Upper lobe of right lung (tissue), 1 donor: ENCODE measurements at regions not wholly inside any gene's neighbourhood (a gene's known extent, or its start where the extent isn't known, plus 50 kb on each side); places are given as distances from the start of the nearest gene placed in this dataset.

Experiments
- ATAC-seq: fragments of 200-7000 bp; cut with Tn5 transposase; one replicate; pipeline ENCODE4 v1.9.1; 2020; ENCODE audit warnings: mild to moderate bottlenecking, moderate library complexity
- DNase-seq: peaks from one replicate; pipeline ENCODE4 v3.0.0-alpha.2; 2020
- H3K27ac ChIP-seq: fragments of 200-600 bp; one replicate; pipeline ENCODE4 v1.8.0; 2022
- H3K27me3 ChIP-seq: fragments of 200-600 bp; one replicate; pipeline ENCODE4 v1.8.0; 2022; ENCODE audit warnings: mild to moderate bottlenecking
- H3K36me3 ChIP-seq: fragments of 200-600 bp; one replicate; pipeline ENCODE4 v1.8.0; 2022
- H3K4me1 ChIP-seq: fragments of 200-600 bp; one replicate; pipeline ENCODE4 v1.8.0; 2022
- H3K4me3 ChIP-seq: fragments of 200-600 bp; one replicate; pipeline ENCODE4 v1.8.0; 2022; ENCODE audit warnings: mild to moderate bottlenecking
- H3K9me3 ChIP-seq: fragments of 200-600 bp; one replicate; pipeline ENCODE4 v1.8.0; 2022
- CTCF ChIP-seq: fragments of 200-600 bp; IDR thresholded peaks from one replicate; pipeline ENCODE4 v1.8.0; 2022; ENCODE audit warnings: antibody characterized with exemption
- intact Hi-C: fragments of 100-400 bp; cut with DNase I; formaldehyde crosslinking; loops from one replicate; pipeline ENCODE4 v1.11.0; 2022
- donor health status: DM: no; HTN: yes; CAD: no; lungs with severe emphysema.

GRCh38 chr3:94737116-94737515 lies 674.3 kb downstream of the NSUN3 start:
- DNase-seq (no peak), ATAC-seq (no peak)
- Histone ChIP-seq H3K36me3 (no peaks in the 10 kb centered on the region), H3K4me3 (no peak overlapping the region), H3K9me3 (no peaks in the 10 kb centered on the region), H3K27ac (no peak overlapping the region), H3K4me1 (no peaks in the 10 kb centered on the region), H3K27me3 (no peaks in the 10 kb centered on the region)
- TF ChIP-seq CTCF = no peak
- intact Hi-C loops = no loop called here

GRCh38 chr3:94739420-94739819 lies 676.6 kb downstream of the NSUN3 start:
- intact Hi-C loops = no loop called here
- Histone ChIP-seq H3K27ac (no peak overlapping the region), H3K36me3 (no peaks in the 10 kb centered on the region), H3K27me3 (no peaks in the 10 kb centered on the region), H3K9me3 (no peaks in the 10 kb centered on the region), H3K4me1 (no peaks in the 10 kb centered on the region), H3K4me3 (no peak overlapping the region)
- no peak for TF ChIP-seq CTCF
- ATAC-seq = no peak
- no peak for DNase-seq

GRCh38 chr3:94758751-94759150 lies 695.9 kb downstream of the NSUN3 start:
- ATAC-seq = no peak
- no peaks in the 10 kb centered on the region for H3K4me1 ChIP-seq
- intact Hi-C loops = no loop called here
- H3K27ac ChIP-seq = no peak overlapping the region
- H3K4me3 ChIP-seq = no peak overlapping the region
- DNase-seq = no peak
- no peaks in the 10 kb centered on the region for H3K27me3 ChIP-seq
- H3K9me3 ChIP-seq = no peaks in the 10 kb centered on the region
- TF ChIP-seq CTCF = no peak
- no peaks in the 10 kb centered on the region for H3K36me3 ChIP-seq

- no peaks in the 10 kb centered on the region for H3K4me1 ChIP-seq
- ATAC-seq (no peak), DNase-seq (no peak)
- H3K9me3 ChIP-seq = no peaks in the 10 kb centered on the region
- no peak for TF ChIP-seq CTCF
- no peaks in the 10 kb centered on the region for H3K36me3 ChIP-seq
- intact Hi-C loops = no loop called here
- no peak overlapping the region for H3K27ac ChIP-seq
- no peaks in the 10 kb centered on the region for H3K27me3 ChIP-seq
- no peak overlapping the region for H3K4me3 ChIP-seq
Observed at GRCh38 chr3:94772402-94772801, 709.5 kb downstream of the NSUN3 start.

- H3K36me3 ChIP-seq = no peaks in the 10 kb centered on the region
- no peaks in the 10 kb centered on the region for H3K4me1 ChIP-seq
- no peak for TF ChIP-seq CTCF
- no peak overlapping the region for H3K27ac ChIP-seq
- DNase-seq (no peak), ATAC-seq (no peak)
- intact Hi-C loops = no loop called here
- no peaks in the 10 kb centered on the region for H3K9me3 ChIP-seq
- no peaks in the 10 kb centered on the region for H3K27me3 ChIP-seq
- no peak overlapping the region for H3K4me3 ChIP-seq
Observed at GRCh38 chr3:94775746-94776145, 712.9 kb downstream of the NSUN3 start.

- Histone ChIP-seq H3K36me3 (no peaks in the 10 kb centered on the region), H3K9me3 (no peaks in the 10 kb centered on the region), H3K27me3 (no peaks in the 10 kb centered on the region), H3K4me3 (no peak overlapping the region), H3K4me1 (no peaks in the 10 kb centered on the region), H3K27ac (no peak overlapping the region)
- intact Hi-C loops = no loop called here
- ATAC-seq = no peak
- TF ChIP-seq CTCF = no peak
- DNase-seq = no peak
Observed at GRCh38 chr3:94776401-94776915, 713.6 kb downstream of the NSUN3 start.
